ENCODE measurements at regions not wholly inside any gene's neighbourhood (a gene's known extent, or its start where the extent isn't known, plus 50 kb on each side); places are given as distances from the start of the nearest gene placed in this dataset.

DNA sequence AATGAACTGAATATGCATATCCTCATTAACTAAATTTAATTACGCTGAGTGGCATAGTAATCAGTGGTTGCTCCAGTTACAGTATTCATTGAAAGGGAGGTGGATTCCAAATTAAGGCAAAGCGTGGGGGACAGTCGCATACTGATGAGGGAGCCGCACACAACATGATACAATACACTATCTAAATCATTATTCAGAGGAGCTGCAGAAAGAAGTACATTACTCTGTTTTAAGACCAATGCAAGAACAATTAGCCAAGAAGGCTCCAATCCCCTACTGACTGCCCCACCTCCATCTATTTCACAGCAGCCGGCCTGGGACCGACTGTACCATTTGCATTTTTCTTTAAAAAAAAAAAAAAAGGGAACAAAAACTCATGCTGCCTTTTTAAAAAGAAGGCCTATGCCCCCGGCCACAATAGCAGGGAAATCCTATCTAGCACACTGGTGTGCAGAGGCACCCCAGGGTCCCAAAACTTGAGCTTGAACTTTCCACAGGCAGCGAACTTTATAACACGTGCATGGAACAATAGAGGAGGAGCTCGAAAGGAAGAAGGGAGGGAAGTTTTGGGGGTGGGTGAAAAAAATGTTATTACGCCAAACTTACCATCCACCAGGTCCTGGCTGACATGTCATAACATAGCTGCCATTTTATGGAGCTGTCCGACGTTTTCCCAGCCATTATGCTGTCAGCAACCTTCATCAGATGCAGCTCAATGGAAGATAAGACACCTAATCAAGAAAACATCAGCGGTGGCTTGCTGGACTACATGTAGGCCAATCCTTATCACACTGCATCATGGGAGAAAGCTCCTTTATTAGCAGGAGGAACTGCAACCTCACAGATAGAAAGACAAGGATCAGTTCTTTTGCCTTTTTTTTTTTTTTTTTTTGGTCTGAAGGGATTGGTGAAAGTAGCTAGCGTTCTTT, 161.6 kb downstream of the ZDHHC21 start:
- TF ChIP-seq, protein P1, sequence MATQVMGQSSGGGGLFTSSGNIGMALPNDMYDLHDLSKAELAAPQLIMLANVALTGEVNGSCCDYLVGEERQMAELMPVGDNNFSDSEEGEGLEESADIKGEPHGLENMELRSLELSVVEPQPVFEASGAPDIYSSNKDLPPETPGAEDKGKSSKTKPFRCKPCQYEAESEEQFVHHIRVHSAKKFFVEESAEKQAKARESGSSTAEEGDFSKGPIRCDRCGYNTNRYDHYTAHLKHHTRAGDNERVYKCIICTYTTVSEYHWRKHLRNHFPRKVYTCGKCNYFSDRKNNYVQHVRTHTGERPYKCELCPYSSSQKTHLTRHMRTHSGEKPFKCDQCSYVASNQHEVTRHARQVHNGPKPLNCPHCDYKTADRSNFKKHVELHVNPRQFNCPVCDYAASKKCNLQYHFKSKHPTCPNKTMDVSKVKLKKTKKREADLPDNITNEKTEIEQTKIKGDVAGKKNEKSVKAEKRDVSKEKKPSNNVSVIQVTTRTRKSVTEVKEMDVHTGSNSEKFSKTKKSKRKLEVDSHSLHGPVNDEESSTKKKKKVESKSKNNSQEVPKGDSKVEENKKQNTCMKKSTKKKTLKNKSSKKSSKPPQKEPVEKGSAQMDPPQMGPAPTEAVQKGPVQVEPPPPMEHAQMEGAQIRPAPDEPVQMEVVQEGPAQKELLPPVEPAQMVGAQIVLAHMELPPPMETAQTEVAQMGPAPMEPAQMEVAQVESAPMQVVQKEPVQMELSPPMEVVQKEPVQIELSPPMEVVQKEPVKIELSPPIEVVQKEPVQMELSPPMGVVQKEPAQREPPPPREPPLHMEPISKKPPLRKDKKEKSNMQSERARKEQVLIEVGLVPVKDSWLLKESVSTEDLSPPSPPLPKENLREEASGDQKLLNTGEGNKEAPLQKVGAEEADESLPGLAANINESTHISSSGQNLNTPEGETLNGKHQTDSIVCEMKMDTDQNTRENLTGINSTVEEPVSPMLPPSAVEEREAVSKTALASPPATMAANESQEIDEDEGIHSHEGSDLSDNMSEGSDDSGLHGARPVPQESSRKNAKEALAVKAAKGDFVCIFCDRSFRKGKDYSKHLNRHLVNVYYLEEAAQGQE (IDR thresholded peaks at IDR 0.05; ENCODE audit: insufficient read depth in 1 of 2, low read depth in 2 of 2, low read length in 2 of 2) = no peak
- TF ChIP-seq TAF1 (IDR thresholded peaks at IDR 0.05; ENCODE audit: borderline replicate concordance, insufficient read depth, low read length) (no peak), SIN3A (IDR thresholded peaks at IDR 0.05; ENCODE audit: borderline replicate concordance, insufficient read depth, low read length) (no peak), POLR2AphosphoS5 (IDR thresholded peaks at IDR 0.05; ENCODE audit: low read depth, low read length) (no peak)
